PC-3 (cell line): ENCODE measurements at regions not wholly inside any gene's neighbourhood (a gene's known extent, or its start where the extent isn't known, plus 50 kb on each side); places are given as distances from the start of the nearest gene placed in this dataset.

Experiments
- ATAC-seq: fragments of 200-7000 bp; cut with Tn5 transposase; 2 replicates; pipeline ENCODE4 v1.9.1; 2020; ENCODE audit warnings: mild to moderate bottlenecking, moderate library complexity
- BruUV-seq: library from RNA; stranded (reverse); fragments of 400-500 nt; replicated peaks from 2 replicates; lab custom pipeline; 2021; lab: Mats Ljungman, UMichigan
- CTCF ChIA-PET: fragments of 300-600 bp; sonication (Branson Sonifier 250); formaldehyde crosslinking; loops from one replicate; lab custom pipeline; 2022; ENCODE audit warnings: antibody characterized with exemption; lab: Charles Lee
- POLR2A ChIA-PET: fragments of 300-600 bp; sonication (Branson Sonifier 250); formaldehyde crosslinking; loops from one replicate; lab custom pipeline; 2022; ENCODE audit warnings: antibody characterized with exemption; ENCODE audit not compliant: unreplicated experiment; lab: Charles Lee
- DNase-seq: peaks from one replicate; pipeline ENCODE4 v3.0.0-alpha.2; 2015
- H2AFZ ChIP-seq: fragments of 300-600 bp; sonication (generic); 2 replicates; pipeline ENCODE4 v1.6.0; 2016; ENCODE audit warnings: antibody characterized with exemption, low read length
- H3F3A ChIP-seq: fragments of 300-600 bp; sonication (generic); one replicate; pipeline ENCODE4 v1.6.0; 2017; ENCODE audit warnings: antibody characterized with exemption, low read length, control low read depth, mild to moderate bottlenecking; ENCODE audit not compliant: unreplicated experiment
- H3K27ac ChIP-seq: fragments of 300-600 bp; sonication (generic); 2 replicates; pipeline ENCODE4 v1.5.1; 2016; ENCODE audit warnings: mild to moderate bottlenecking, low read length
- H3K27me3 ChIP-seq: fragments of 300-600 bp; sonication (generic); 2 replicates; pipeline ENCODE4 v1.6.1; 2016; ENCODE audit warnings: low read length, mixed read lengths
- H3K36me3 ChIP-seq: fragments of 300-600 bp; sonication (generic); 2 replicates; pipeline ENCODE4 v1.6.1; 2016; ENCODE audit warnings: low read depth, mixed run types, low read length, mixed read lengths
- H3K4me1 ChIP-seq: fragments of 300-600 bp; sonication (generic); 2 replicates; pipeline ENCODE4 v1.5.1; 2016; ENCODE audit warnings: low read length; ENCODE audit not compliant: insufficient read depth
- H3K4me2 ChIP-seq: fragments of 300-600 bp; sonication (generic); 2 replicates; pipeline ENCODE4 v1.6.0; 2016; ENCODE audit warnings: low read length
- H3K4me3 ChIP-seq: fragments of 300-600 bp; sonication (generic); 2 replicates; pipeline ENCODE4 v1.5.1; 2016; ENCODE audit warnings: mild to moderate bottlenecking, low read length, mixed read lengths
- H3K79me2 ChIP-seq: fragments of 300-600 bp; sonication (generic); 2 replicates; pipeline ENCODE4 v1.6.1; 2017; ENCODE audit warnings: low read length, mixed read lengths
- H3K9ac ChIP-seq: fragments of 300-600 bp; sonication (generic); 2 replicates; pipeline ENCODE4 v1.6.0; 2016; ENCODE audit warnings: mild to moderate bottlenecking, low read length
- H3K9me2 ChIP-seq: fragments of 300-600 bp; sonication (generic); replicated peaks from 2 replicates; pipeline ENCODE4 v1.6.1; 2016; ENCODE audit warnings: mixed run types, low read length, mixed read lengths
- H3K9me3 ChIP-seq: fragments of 300-600 bp; sonication (generic); 2 replicates; pipeline ENCODE4 v1.6.1; 2016; ENCODE audit warnings: low read length, mixed read lengths
- H4K20me1 ChIP-seq: fragments of 300-600 bp; sonication (generic); 2 replicates; pipeline ENCODE4 v1.6.1; 2016; ENCODE audit warnings: low read length, mixed read lengths
- EZH2 ChIP-seq: fragments of 300-600 bp; sonication (generic); IDR thresholded peaks from one replicate; pipeline ENCODE4 v1.6.1; 2017; ENCODE audit warnings: antibody characterized with exemption, mild to moderate bottlenecking, low read length; ENCODE audit not compliant: unreplicated experiment
- EZH2phosphoT487 ChIP-seq: fragments of 300-600 bp; sonication (generic); IDR thresholded peaks from 2 replicates; pipeline ENCODE4 v1.6.1; 2018; ENCODE audit warnings: mild to moderate bottlenecking, antibody characterized with exemption, low read length, borderline replicate concordance
- intact Hi-C: fragments of 100-400 bp; cut with micrococcal nuclease; formaldehyde crosslinking; loops from 2 replicates; pipeline ENCODE4 v1.9.0; 2023
- TF ChIP-seq, protein P1 (sequence below): fragments of 300-600 bp; sonication (generic); conservative IDR thresholded peaks from 2 replicates; pipeline ENCODE4 v1.5.1; 2017; ENCODE audit warnings: antibody characterized with exemption, low read depth, mild to moderate bottlenecking, low read length

DNA sequence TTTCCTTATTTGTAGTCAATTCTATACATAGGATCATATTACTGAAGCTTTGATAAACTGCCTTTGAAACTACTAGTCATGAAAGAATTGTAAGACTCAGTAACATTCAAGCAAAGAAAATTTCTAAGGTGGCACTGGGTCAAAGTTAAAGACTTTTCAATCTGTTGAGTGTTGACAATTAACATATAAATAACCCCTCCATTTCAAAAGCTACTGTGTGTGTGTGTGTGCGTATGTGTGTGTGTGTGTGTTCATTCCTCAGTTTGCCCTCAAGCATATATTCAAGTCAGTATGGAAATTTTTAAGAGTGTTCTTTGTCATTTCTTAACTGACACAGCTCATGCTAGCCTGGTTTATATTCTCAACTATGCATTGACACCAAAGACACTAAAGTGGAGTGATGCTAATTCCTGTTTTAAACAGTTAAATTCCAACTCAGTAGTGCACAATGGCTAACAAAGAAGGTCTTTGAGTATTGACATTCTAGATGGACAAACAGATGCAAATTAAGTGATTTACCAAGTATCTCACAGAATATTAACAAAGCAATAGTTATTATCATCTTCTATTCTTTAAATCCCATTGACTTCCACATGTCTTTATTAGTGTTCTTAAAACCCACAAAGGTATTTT is 314.8 kb upstream of the GRM3 start:
- no TSS peak for BruUV-seq
- intact Hi-C loops, result no loop called here

DNA sequence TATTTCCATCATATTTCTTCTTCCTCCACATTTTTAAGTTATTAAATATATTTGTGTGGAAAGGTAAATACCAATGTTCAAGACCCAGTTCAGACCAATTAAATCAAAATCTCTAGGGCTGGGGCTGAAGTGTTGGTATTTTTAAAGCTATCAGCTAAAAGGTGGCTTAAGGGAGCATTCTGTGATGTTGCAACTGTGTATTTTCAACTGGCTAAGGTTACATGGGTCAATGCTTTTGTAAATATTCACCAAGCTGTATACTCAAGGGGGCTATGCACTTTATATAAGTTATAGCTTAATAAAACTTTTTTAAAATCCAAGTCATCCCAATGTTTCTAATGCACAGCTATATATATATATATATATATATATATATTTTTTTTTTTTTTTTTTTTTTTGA is 316.9 kb upstream of the GRM3 start:
- Histone ChIP-seq H3K4me2 (no peak overlapping the region), H2AFZ (no peak overlapping the region), H3K4me3 (no peak overlapping the region), H3K36me3 (no peaks in the 10 kb centered on the region), H3K9ac (no peak overlapping the region), H4K20me1 (no peaks in the 10 kb centered on the region), H3K27ac (no peak overlapping the region), H3K79me2 (no peaks in the 10 kb centered on the region), H3K27me3 (no peaks in the 10 kb centered on the region), H3K9me2 (no peaks in the 10 kb centered on the region), H3K4me1 (no peaks in the 10 kb centered on the region), H3F3A (no peaks in the 10 kb centered on the region), H3K9me3 (no peaks in the 10 kb centered on the region)
- BruUV-seq, result no TSS peak
- POLR2A ChIA-PET, result no interaction called here
- intact Hi-C loops, result no loop called here
- DNase-seq, result no peak
- TF ChIP-seq EZH2phosphoT487 (no peak), EZH2 (no peak)
- TF ChIP-seq, protein P1, sequence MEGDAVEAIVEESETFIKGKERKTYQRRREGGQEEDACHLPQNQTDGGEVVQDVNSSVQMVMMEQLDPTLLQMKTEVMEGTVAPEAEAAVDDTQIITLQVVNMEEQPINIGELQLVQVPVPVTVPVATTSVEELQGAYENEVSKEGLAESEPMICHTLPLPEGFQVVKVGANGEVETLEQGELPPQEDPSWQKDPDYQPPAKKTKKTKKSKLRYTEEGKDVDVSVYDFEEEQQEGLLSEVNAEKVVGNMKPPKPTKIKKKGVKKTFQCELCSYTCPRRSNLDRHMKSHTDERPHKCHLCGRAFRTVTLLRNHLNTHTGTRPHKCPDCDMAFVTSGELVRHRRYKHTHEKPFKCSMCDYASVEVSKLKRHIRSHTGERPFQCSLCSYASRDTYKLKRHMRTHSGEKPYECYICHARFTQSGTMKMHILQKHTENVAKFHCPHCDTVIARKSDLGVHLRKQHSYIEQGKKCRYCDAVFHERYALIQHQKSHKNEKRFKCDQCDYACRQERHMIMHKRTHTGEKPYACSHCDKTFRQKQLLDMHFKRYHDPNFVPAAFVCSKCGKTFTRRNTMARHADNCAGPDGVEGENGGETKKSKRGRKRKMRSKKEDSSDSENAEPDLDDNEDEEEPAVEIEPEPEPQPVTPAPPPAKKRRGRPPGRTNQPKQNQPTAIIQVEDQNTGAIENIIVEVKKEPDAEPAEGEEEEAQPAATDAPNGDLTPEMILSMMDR, result no peak
- ATAC-seq, result no peak
- CTCF ChIA-PET, result no interaction called here

More for the DNA sequence above, 314.8 kb upstream of the GRM3 start:
- no peak overlapping the region for H3K27ac ChIP-seq
- no peaks in the 10 kb centered on the region for H4K20me1 ChIP-seq
- no peaks in the 10 kb centered on the region for H3K9me3 ChIP-seq
- no peaks in the 10 kb centered on the region for H3K9me2 ChIP-seq
- H3K36me3 ChIP-seq, result no peaks in the 10 kb centered on the region
- no peaks in the 10 kb centered on the region for H3K27me3 ChIP-seq
- no peak overlapping the region for H2AFZ ChIP-seq
- no peak overlapping the region for H3K4me3 ChIP-seq
- no peak overlapping the region for H3K4me2 ChIP-seq
- DNase-seq (no peak), ATAC-seq (no peak)
- CTCF ChIA-PET, result no interaction called here
- no peak for TF ChIP-seq EZH2phosphoT487
- TF ChIP-seq EZH2, result no peak
- TF ChIP-seq, protein P1, result no peak
- no peak overlapping the region for H3K9ac ChIP-seq
- H3K4me1 ChIP-seq, result no peaks in the 10 kb centered on the region
- H3F3A ChIP-seq, result no peaks in the 10 kb centered on the region
- POLR2A ChIA-PET, result no interaction called here
- no peaks in the 10 kb centered on the region for H3K79me2 ChIP-seq

- H3K27me3 ChIP-seq, result no peaks in the 10 kb centered on the region
- ATAC-seq (no peak), DNase-seq (no peak)
- H3K36me3 ChIP-seq, result no peaks in the 10 kb centered on the region
- H3K9me2 ChIP-seq, result no peaks in the 10 kb centered on the region
- H3K4me3 ChIP-seq, result no peak overlapping the region
- no peaks in the 10 kb centered on the region for H3K4me1 ChIP-seq
- no peak overlapping the region for H3K27ac ChIP-seq
- intact Hi-C loops, result no loop called here
- no peak overlapping the region for H3K4me2 ChIP-seq
- H3K9ac ChIP-seq, result no peak overlapping the region
- no peaks in the 10 kb centered on the region for H3K79me2 ChIP-seq
- H4K20me1 ChIP-seq, result no peaks in the 10 kb centered on the region
- TF ChIP-seq EZH2 (no peak), EZH2phosphoT487 (no peak)
- TF ChIP-seq, protein P1, result no peak
- no peaks in the 10 kb centered on the region for H3K9me3 ChIP-seq
- no peak overlapping the region for H2AFZ ChIP-seq
- ChIA-PET CTCF (no interaction called here), POLR2A (no interaction called here)
- no TSS peak for BruUV-seq
- H3F3A ChIP-seq, result no peaks in the 10 kb centered on the region
Observed at GRCh38 chr7:86320889-86321288, 322.8 kb upstream of the GRM3 start.
